Hepatic stellate cell (primary cell): ENCODE measurements at regions not wholly inside any gene's neighbourhood (a gene's known extent, or its start where the extent isn't known, plus 50 kb on each side); places are given as distances from the start of the nearest gene placed in this dataset.
"Not testable (repeated sequence)": the region's sequence is repeated elsewhere in the genome, so short reads cannot be mapped to it uniquely, and the experiment has no call there.

Experiments used
- DNase-seq: peaks from one replicate; pipeline ENCODE4 v3.0.0; 2011; ENCODE audit warnings: low spot score

GRCh38 chr18:34480162-34480700 lies 229.9 kb upstream of the DTNA start:
- DNase-seq: no peak

GRCh38 chr18:34482204-34482603 lies 227.9 kb upstream of the DTNA start:
- no peak for DNase-seq

GRCh38 chr18:34483198-34483597 lies 226.9 kb upstream of the DTNA start:
- no peak for DNase-seq

GRCh38 chr18:34491719-34492118 lies 218.4 kb upstream of the DTNA start:
- no peak for DNase-seq

- no peak for DNase-seq
Measured at GRCh38 chr18:34492652-34493051, 217.4 kb upstream of the DTNA start.

- peak; percentile 56 for DNase-seq
Measured at GRCh38 chr18:34493099-34493544, 217.0 kb upstream of the DTNA start.

GRCh38 chr18:34493566-34494358 lies 216.3 kb upstream of the DTNA start:
- peak; percentile 30 for DNase-seq

GRCh38 chr18:34494359-34494696 lies 215.8 kb upstream of the DTNA start:
- no peak for DNase-seq

- no peak for DNase-seq
Measured at GRCh38 chr18:34495506-34495905, 214.6 kb upstream of the DTNA start.

- DNase-seq: no peak
Measured at GRCh38 chr18:34501553-34501952, 208.5 kb upstream of the DTNA start.

GRCh38 chr18:34506198-34506597 lies 203.9 kb upstream of the DTNA start:
- DNase-seq: no peak

GRCh38 chr18:34509163-34509562 lies 200.9 kb upstream of the DTNA start:
- DNase-seq: no peak

GRCh38 chr18:34509879-34510586 lies 200.1 kb upstream of the DTNA start:
- no peak for DNase-seq

GRCh38 chr18:34510926-34511325 lies 199.2 kb upstream of the DTNA start:
- no peak for DNase-seq

- no peak for DNase-seq
Measured at GRCh38 chr18:34511435-34511834, 198.7 kb upstream of the DTNA start.

GRCh38 chr18:34511879-34512278 lies 198.2 kb upstream of the DTNA start:
- no peak for DNase-seq

GRCh38 chr18:34514238-34514637 lies 195.9 kb upstream of the DTNA start:
- DNase-seq: no peak

GRCh38 chr18:34514957-34515356 lies 195.1 kb upstream of the DTNA start:
- no peak for DNase-seq

GRCh38 chr18:34516355-34516754 lies 193.7 kb upstream of the DTNA start:
- not testable (repeated sequence) for DNase-seq

GRCh38 chr18:34516996-34517395 lies 193.1 kb upstream of the DTNA start:
- not testable (repeated sequence) for DNase-seq

- no peak for DNase-seq
Measured at GRCh38 chr18:34521040-34521439, 189.1 kb upstream of the DTNA start.

- DNase-seq: no peak
Measured at GRCh38 chr18:34522603-34523002, 187.5 kb upstream of the DTNA start.

- DNase-seq: no peak
Measured at GRCh38 chr18:34525244-34525643, 184.9 kb upstream of the DTNA start.
